ENCODE measurements at regions not wholly inside any gene's neighbourhood (a gene's known extent, or its start where the extent isn't known, plus 50 kb on each side); places are given as distances from the start of the nearest gene placed in this dataset.

DNA sequence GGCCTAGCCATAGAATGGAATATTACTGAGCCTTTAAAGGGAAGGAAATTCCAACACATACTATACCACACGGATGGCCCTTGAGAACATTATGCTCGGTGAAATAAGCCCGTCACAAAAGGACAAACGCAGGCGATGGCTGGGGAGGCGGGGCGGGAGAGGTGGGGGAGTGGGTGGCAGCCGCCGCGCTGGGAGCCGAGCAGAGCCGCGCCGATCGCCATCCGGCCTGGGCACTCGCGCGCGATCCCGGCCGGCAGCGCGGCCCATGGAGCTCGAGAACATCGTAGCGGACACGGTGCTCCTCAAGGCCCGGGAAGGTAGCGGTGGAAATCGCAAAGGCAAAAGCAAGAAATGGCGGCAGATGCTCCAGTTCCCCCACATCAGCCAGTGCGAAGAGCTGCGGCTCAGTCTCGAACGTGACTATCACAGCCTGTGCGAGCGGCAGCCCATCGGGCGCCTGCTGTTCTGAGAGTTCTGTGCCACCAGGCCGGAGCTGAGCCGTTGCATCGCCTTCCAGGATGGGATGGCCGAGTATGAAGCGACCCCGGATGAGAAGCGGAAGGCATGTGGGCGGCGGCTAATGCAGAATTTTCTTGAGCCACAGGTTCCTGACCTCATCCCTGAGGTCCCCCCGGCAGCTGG, 140.1 kb downstream of the ZDHHC20 start:
- DNase-seq (ENCODE audit: low spot score) = no peak

DNA sequence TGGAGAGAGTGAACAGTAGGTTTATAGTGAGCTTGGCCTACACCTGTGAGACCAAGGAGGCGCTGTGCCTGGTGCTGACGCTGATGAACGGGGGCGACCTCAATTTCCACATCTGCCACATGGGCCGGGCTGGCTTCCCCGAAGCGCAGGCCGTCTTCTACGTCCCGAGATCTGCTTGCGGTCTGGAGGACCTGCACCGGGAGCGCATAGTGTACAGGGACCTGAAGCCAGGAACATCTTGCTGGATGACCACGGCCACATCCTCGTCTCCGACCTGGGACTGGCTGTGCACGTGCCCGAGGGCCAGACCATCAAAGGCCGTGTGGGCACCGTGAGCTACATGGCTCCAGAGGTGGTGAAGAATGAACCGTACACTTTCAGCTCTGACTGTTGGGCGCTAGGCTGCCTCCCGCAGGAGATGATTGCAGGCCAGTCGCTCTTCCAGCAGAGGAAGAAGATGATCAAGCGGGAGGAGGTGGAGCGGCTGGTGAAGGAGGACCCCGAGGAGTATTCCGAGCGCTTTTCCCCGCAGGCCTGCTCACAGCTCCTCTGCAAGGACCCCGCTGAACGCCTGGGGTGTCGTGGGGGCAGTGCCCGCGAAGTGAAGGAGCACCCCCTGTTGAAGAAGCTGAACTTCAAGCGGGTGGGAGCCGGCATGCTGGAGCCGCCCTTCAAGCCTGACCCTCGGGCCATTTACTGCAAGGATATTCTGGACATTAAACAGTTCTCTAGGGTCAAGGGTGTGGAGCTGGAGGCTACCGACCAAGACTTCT, 139.0 kb downstream of the ZDHHC20 start:
- no peak for DNase-seq (ENCODE audit: low spot score)

GRCh38 chr13:21320642-21321034, 138.5 kb downstream of the ZDHHC20 start:
- DNase-seq (ENCODE audit: low spot score) = no peak

DNA sequence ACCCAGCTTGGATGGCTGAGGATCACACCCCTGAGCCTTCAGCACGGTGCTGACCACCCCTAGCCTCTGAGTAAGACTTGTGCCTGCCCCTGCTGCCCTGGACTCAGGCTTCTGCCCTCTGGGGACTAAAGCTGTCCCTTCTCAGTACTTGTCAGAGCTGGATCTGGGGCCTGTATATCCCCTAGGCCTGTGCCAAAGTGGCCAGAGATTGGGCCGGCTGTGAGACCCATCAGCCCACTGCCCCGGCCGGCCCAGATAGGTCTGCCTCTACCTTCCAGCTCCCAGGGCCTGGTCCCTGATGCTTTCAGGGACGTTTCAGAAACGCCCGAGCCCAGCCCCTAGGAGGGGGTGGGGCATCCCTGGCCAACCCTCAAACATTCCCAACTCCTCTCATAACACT, 137.8 kb downstream of the ZDHHC20 start:
- no peak for DNase-seq (ENCODE audit: low spot score)

DNA sequence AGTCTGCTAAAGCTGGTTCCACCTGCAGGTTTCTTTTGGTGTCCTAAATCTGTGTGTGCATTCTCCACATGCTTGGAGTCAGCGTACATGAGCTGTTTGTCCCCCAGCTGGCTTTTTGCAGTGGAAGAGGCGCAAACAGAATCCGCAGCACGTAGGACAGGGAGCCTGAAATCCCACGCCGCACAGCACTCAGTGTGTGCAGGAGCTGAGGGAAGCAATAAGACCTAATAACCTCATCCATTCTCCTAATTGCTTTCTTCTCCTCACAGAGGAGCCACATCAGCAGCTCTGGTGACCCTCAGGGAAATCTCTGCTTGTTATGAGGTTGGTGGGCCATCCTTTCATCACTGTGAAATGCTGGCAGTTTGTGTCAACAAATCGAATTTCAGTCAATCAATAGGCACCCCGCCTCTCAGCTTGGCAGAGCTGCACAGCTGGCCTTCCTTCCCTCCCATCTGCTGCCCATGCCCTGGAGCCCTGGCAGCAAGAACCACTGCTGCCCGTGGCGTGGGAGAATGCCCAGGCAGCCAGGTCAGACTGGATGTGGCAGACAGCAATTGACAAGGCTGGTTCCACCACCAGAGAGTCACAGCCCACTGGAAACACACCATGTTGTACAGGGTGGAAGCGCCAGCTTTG, 136.7 kb downstream of the ZDHHC20 start:
- DNase-seq (ENCODE audit: low spot score) = no peak
